Lung (tissue), 11 donors: ENCODE measurements at regions not wholly inside any gene's neighbourhood (a gene's known extent, or its start where the extent isn't known, plus 50 kb on each side); places are given as distances from the start of the nearest gene placed in this dataset.
A peak's percentile ranks its signal among the peaks of the same experiment; 100 is the strongest.

ENCODE experiments used
- ATAC-seq: fragments of 200-7000 bp; cut with Tn5 transposase; one replicate; pipeline ENCODE4 v1.9.1; 2020; ENCODE audit warnings: moderate number of reproducible peaks; ENCODE audit not compliant: insufficient read depth, low FRiP score
- DNase-seq, 3 donors: peaks; one replicate each; pipeline ENCODE4 v3.0.0-alpha.2; 2013 to 2017
- H3K27ac ChIP-seq, 2 donors: one replicate each; pipeline ENCODE4 v1.5.1; 2013; ENCODE audit warnings: mild to moderate bottlenecking in 2 of 2, moderate library complexity in 2 of 2, control low read depth in 1 of 2, inconsistent platforms in 1 of 2, low read depth in 1 of 2, low read length in 1 of 2
- H3K27me3 ChIP-seq, 3 donors: one replicate each; pipeline ENCODE4 v1.5.1; 2013; ENCODE audit warnings: low read length in 2 of 3; ENCODE audit not compliant: control insufficient read depth in 3 of 3, insufficient read depth in 3 of 3
- H3K36me3 ChIP-seq, 4 donors: one replicate each; pipeline ENCODE4 v1.5.1; 2013; ENCODE audit warnings: low read length in 4 of 4, mild to moderate bottlenecking in 1 of 4, moderate library complexity in 1 of 4; ENCODE audit not compliant: control insufficient read depth in 4 of 4, insufficient read depth in 4 of 4
- H3K4me1 ChIP-seq, 5 donors: one replicate each; pipeline ENCODE4 v1.5.1; 2013; ENCODE audit warnings: low read length in 5 of 5, mild to moderate bottlenecking in 2 of 5, moderate library complexity in 1 of 5; ENCODE audit not compliant: control insufficient read depth in 5 of 5, insufficient read depth in 5 of 5
- H3K4me3 ChIP-seq: one replicate; pipeline ENCODE4 v1.5.1; 2013; ENCODE audit warnings: mild to moderate bottlenecking, control low read depth, moderate library complexity
- H3K9ac ChIP-seq, 2 donors: one replicate each; pipeline ENCODE4 v1.5.1; 2013; ENCODE audit warnings: low read length in 2 of 2, control low read depth in 1 of 2; ENCODE audit not compliant: insufficient read depth in 1 of 2
- H3K9me3 ChIP-seq, 4 donors: one replicate each; pipeline ENCODE4 v1.5.1; 2013; ENCODE audit warnings: low read length in 3 of 4, mild to moderate bottlenecking in 1 of 4, moderate library complexity in 1 of 4; ENCODE audit not compliant: control insufficient read depth in 4 of 4, insufficient read depth in 3 of 4
- WGBS, 2 donors: extraction: QIAGEN DNeasy Blood & Tissue Kit; methylation state at CpG; one replicate each; pipeline ENCODE4 v1.1.7; 2013; 5-methylcytosine and 5-hydroxymethylcytosine counted together
- TF ChIP-seq, protein P1 (sequence below): IDR thresholded peaks from 2 replicates; pipeline ENCODE4 v1.5.1; 2012; ENCODE audit warnings: mild to moderate bottlenecking; ENCODE audit errors: control extremely low read depth, extremely low read depth
- donor health status: control.
- donor health status: control.
- donor health status: Bipolar disorder and iron deficiency.
- donor health status: healthy.
- donor health status: DM: yes; HTN: yes; CAD: no.

- Histone ChIP-seq H3K9ac (no peak overlapping the region), H3K4me3 (no peak overlapping the region), H3K4me1 (peaks cover 0 to 4% (median 0%) of the 10 kb centered on the region in 5 donors), H3K36me3 (no peaks in the 10 kb centered on the region), H3K9me3 (no peaks in the 10 kb centered on the region), H3K27ac (no peak overlapping the region), H3K27me3 (peaks cover 0 to 29% (median 0%) of the 10 kb centered on the region in 3 donors)
- peak; percentile 17 to 72 (median 59) for DNase-seq
- no peak for ATAC-seq
- 50 to 56% methylated on average over 2 of the region's 2 CpGs for WGBS, 2 donors
- TF ChIP-seq, protein P1, sequence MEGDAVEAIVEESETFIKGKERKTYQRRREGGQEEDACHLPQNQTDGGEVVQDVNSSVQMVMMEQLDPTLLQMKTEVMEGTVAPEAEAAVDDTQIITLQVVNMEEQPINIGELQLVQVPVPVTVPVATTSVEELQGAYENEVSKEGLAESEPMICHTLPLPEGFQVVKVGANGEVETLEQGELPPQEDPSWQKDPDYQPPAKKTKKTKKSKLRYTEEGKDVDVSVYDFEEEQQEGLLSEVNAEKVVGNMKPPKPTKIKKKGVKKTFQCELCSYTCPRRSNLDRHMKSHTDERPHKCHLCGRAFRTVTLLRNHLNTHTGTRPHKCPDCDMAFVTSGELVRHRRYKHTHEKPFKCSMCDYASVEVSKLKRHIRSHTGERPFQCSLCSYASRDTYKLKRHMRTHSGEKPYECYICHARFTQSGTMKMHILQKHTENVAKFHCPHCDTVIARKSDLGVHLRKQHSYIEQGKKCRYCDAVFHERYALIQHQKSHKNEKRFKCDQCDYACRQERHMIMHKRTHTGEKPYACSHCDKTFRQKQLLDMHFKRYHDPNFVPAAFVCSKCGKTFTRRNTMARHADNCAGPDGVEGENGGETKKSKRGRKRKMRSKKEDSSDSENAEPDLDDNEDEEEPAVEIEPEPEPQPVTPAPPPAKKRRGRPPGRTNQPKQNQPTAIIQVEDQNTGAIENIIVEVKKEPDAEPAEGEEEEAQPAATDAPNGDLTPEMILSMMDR = no peak
These were observed 51.6 kb upstream of the HTR2C start for GRCh38 chrX:114532111-114532805.
